Lung (tissue), 11 donors: ENCODE measurements at regions not wholly inside any gene's neighbourhood (a gene's known extent, or its start where the extent isn't known, plus 50 kb on each side); places are given as distances from the start of the nearest gene placed in this dataset.

ENCODE experiments used
- ATAC-seq: fragments of 200-7000 bp; cut with Tn5 transposase; one replicate; pipeline ENCODE4 v1.9.1; 2020; ENCODE audit warnings: moderate number of reproducible peaks; ENCODE audit not compliant: insufficient read depth, low FRiP score
- DNase-seq, 3 donors: peaks; one replicate each; pipeline ENCODE4 v3.0.0-alpha.2; 2013 to 2017
- H3K27ac ChIP-seq, 2 donors: one replicate each; pipeline ENCODE4 v1.5.1; 2013; ENCODE audit warnings: mild to moderate bottlenecking in 2 of 2, moderate library complexity in 2 of 2, control low read depth in 1 of 2, inconsistent platforms in 1 of 2, low read depth in 1 of 2, low read length in 1 of 2
- H3K27me3 ChIP-seq, 3 donors: one replicate each; pipeline ENCODE4 v1.5.1; 2013; ENCODE audit warnings: low read length in 2 of 3; ENCODE audit not compliant: control insufficient read depth in 3 of 3, insufficient read depth in 3 of 3
- H3K36me3 ChIP-seq, 4 donors: one replicate each; pipeline ENCODE4 v1.5.1; 2013; ENCODE audit warnings: low read length in 4 of 4, mild to moderate bottlenecking in 1 of 4, moderate library complexity in 1 of 4; ENCODE audit not compliant: control insufficient read depth in 4 of 4, insufficient read depth in 4 of 4
- H3K4me1 ChIP-seq, 5 donors: one replicate each; pipeline ENCODE4 v1.5.1; 2013; ENCODE audit warnings: low read length in 5 of 5, mild to moderate bottlenecking in 2 of 5, moderate library complexity in 1 of 5; ENCODE audit not compliant: control insufficient read depth in 5 of 5, insufficient read depth in 5 of 5
- H3K4me3 ChIP-seq: one replicate; pipeline ENCODE4 v1.5.1; 2013; ENCODE audit warnings: mild to moderate bottlenecking, control low read depth, moderate library complexity
- H3K9ac ChIP-seq, 2 donors: one replicate each; pipeline ENCODE4 v1.5.1; 2013; ENCODE audit warnings: low read length in 2 of 2, control low read depth in 1 of 2; ENCODE audit not compliant: insufficient read depth in 1 of 2
- H3K9me3 ChIP-seq, 4 donors: one replicate each; pipeline ENCODE4 v1.5.1; 2013; ENCODE audit warnings: low read length in 3 of 4, mild to moderate bottlenecking in 1 of 4, moderate library complexity in 1 of 4; ENCODE audit not compliant: control insufficient read depth in 4 of 4, insufficient read depth in 3 of 4
- CTCF ChIP-seq: IDR thresholded peaks from 2 replicates; pipeline ENCODE4 v1.5.1; 2012; ENCODE audit warnings: mild to moderate bottlenecking; ENCODE audit errors: control extremely low read depth, extremely low read depth
- WGBS, 2 donors: extraction: QIAGEN DNeasy Blood & Tissue Kit; methylation state at CpG; one replicate each; pipeline ENCODE4 v1.1.7; 2013; 5-methylcytosine and 5-hydroxymethylcytosine counted together
- donor health status: control.
- donor health status: control.
- donor health status: Bipolar disorder and iron deficiency.
- donor health status: healthy.
- donor health status: DM: yes; HTN: yes; CAD: no.

GRCh38 chr2:133732982-133733900 lies 165.0 kb upstream of the NCKAP5 start:
- peaks cover 0 to 7% (median 0%) of the 10 kb centered on the region in 5 donors for H3K4me1 ChIP-seq
- ATAC-seq (no peak), DNase-seq (no peak)
- H3K36me3 ChIP-seq, result no peaks in the 10 kb centered on the region
- no peaks in the 10 kb centered on the region for H3K27me3 ChIP-seq
- WGBS, 2 donors, result 71 to 85% methylated on average over 6 of the region's 6 CpGs
- no peak overlapping the region for H3K4me3 ChIP-seq
- no peak for TF ChIP-seq CTCF
- H3K9me3 ChIP-seq, result no peaks in the 10 kb centered on the region
- H3K9ac ChIP-seq, result no peak overlapping the region
- H3K27ac ChIP-seq, result no peak overlapping the region

- Histone ChIP-seq H3K4me1 (peaks cover 0 to 7% (median 0%) of the 10 kb centered on the region in 5 donors), H3K36me3 (no peaks in the 10 kb centered on the region), H3K9ac (no peak overlapping the region), H3K9me3 (no peaks in the 10 kb centered on the region), H3K4me3 (no peak overlapping the region), H3K27ac (no peak overlapping the region), H3K27me3 (no peaks in the 10 kb centered on the region)
- no peak for ATAC-seq
- no peak for DNase-seq
- no peak for TF ChIP-seq CTCF
- WGBS, 2 donors, result 79 to 80% methylated on average over 2 of the region's 2 CpGs
These were observed 165.6 kb upstream of the NCKAP5 start for GRCh38 chr2:133733901-133734255.

- no peak for ATAC-seq
These were observed 166.6 kb upstream of the NCKAP5 start for GRCh38 chr2:133734716-133735495.

More at GRCh38 chr2:133734716-133735495, 166.6 kb upstream of the NCKAP5 start:
- no peak overlapping the region for H3K4me3 ChIP-seq
- H3K9ac ChIP-seq, result no peak overlapping the region
- DNase-seq, result peak in 1 of 3 donors; percentile 13
- no peaks in the 10 kb centered on the region for H3K9me3 ChIP-seq
- no peak overlapping the region for H3K27ac ChIP-seq
- H3K4me1 ChIP-seq, result peaks cover 0 to 7% (median 0%) of the 10 kb centered on the region in 5 donors
- no peak for TF ChIP-seq CTCF
- WGBS, 2 donors, result 85 to 88% methylated on average over 3 of the region's 3 CpGs
- no peaks in the 10 kb centered on the region for H3K27me3 ChIP-seq
- no peaks in the 10 kb centered on the region for H3K36me3 ChIP-seq
